ENCODE measurements at regions not wholly inside any gene's neighbourhood (a gene's known extent, or its start where the extent isn't known, plus 50 kb on each side); places are given as distances from the start of the nearest gene placed in this dataset.

DNA sequence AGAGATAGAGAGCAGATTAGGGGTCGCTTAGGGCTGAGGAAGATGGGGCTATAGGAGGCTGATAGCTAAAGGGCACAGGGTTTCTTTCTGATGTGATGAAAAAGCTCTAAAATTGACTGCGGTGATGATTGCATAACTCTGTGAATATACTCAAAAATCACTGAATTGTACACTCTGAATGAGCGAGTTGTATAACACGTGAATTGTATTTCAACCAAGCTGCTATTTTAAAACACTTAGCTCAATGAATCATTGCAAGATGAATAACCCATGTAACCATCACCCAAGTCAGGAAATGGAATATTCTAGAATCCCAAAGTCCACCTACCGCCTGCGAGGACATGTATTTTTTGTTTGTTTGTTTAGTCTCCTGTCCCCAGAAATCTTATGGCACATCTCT is 60.1 kb upstream of the CCND2 start:
- Mint-ChIP-seq H3K36me3 (no peaks in the 10 kb centered on the region), H3K9me3 (no peaks in the 10 kb centered on the region), H3K27ac (no peak overlapping the region), H3K27me3 (peaks cover 0 to 2% of the 10 kb centered on the region in 2 donors), H3K4me1 (peaks cover 25 to 40% (median 33%) of the 10 kb centered on the region in 3 donors), H3K4me3 (no peak overlapping the region)
- Histone ChIP-seq H3K9me3 (ENCODE audit: low read length) (no peaks in the 10 kb centered on the region), H3K36me3 (ENCODE audit: insufficient read depth, low read length) (no peaks in the 10 kb centered on the region), H3K27ac (ENCODE audit: low read depth, low read length) (no peak overlapping the region), H3K27me3 (ENCODE audit: insufficient read depth, low read length, poor library complexity, severe bottlenecking) (no peaks in the 10 kb centered on the region), H3K4me3 (ENCODE audit: low read length) (no peak overlapping the region), H3K4me1 (ENCODE audit: insufficient read depth, low read length) (peaks cover 28% of the 10 kb centered on the region)
- ChIA-PET POLR2A (no interaction called here), CTCF (no interaction called here)
- DNase-seq: no peak

GRCh38 chr12:4212845-4213244 is 60.7 kb upstream of the CCND2 start:
- Mint-ChIP-seq H3K9me3 (no peaks in the 10 kb centered on the region), H3K4me1 (peaks cover 25 to 35% (median 28%) of the 10 kb centered on the region in 3 donors), H3K4me3 (no peak overlapping the region), H3K27ac (no peak overlapping the region), H3K36me3 (no peaks in the 10 kb centered on the region), H3K27me3 (peaks cover 0 to 2% of the 10 kb centered on the region in 2 donors)
- Histone ChIP-seq H3K4me3 (ENCODE audit: low read length) (no peak overlapping the region), H3K27ac (ENCODE audit: low read depth, low read length) (no peak overlapping the region), H3K9me3 (ENCODE audit: low read length) (no peaks in the 10 kb centered on the region), H3K4me1 (ENCODE audit: insufficient read depth, low read length) (peaks cover 28% of the 10 kb centered on the region), H3K36me3 (ENCODE audit: insufficient read depth, low read length) (no peaks in the 10 kb centered on the region), H3K27me3 (ENCODE audit: insufficient read depth, low read length, poor library complexity, severe bottlenecking) (no peaks in the 10 kb centered on the region)
- ChIA-PET POLR2A (no interaction called here), CTCF (no interaction called here)
- DNase-seq: no peak

- Mint-ChIP-seq H3K4me3 (no peak overlapping the region), H3K36me3 (no peaks in the 10 kb centered on the region), H3K27me3 (peaks cover 0 to 3% of the 10 kb centered on the region in 2 donors), H3K27ac (peak overlapping the region in 1 of 8 donors; percentile 44), H3K9me3 (no peaks in the 10 kb centered on the region), H3K4me1 (peaks cover 14 to 22% (median 16%) of the 10 kb centered on the region in 3 donors)
- ChIA-PET POLR2A (no interaction called here), CTCF (no interaction called here)
- H3K27ac ChIP-seq (ENCODE audit: low read depth, low read length): no peak overlapping the region
- no peak overlapping the region for H3K4me3 ChIP-seq (ENCODE audit: low read length)
- peaks cover 17% of the 10 kb centered on the region for H3K4me1 ChIP-seq (ENCODE audit: insufficient read depth, low read length)
- no peaks in the 10 kb centered on the region for H3K27me3 ChIP-seq (ENCODE audit: insufficient read depth, low read length, poor library complexity, severe bottlenecking)
- H3K9me3 ChIP-seq (ENCODE audit: low read length): no peaks in the 10 kb centered on the region
- H3K36me3 ChIP-seq (ENCODE audit: insufficient read depth, low read length): no peaks in the 10 kb centered on the region
- no peak for DNase-seq
Measured at GRCh38 chr12:4211372-4211771, 62.2 kb upstream of the CCND2 start.

DNA sequence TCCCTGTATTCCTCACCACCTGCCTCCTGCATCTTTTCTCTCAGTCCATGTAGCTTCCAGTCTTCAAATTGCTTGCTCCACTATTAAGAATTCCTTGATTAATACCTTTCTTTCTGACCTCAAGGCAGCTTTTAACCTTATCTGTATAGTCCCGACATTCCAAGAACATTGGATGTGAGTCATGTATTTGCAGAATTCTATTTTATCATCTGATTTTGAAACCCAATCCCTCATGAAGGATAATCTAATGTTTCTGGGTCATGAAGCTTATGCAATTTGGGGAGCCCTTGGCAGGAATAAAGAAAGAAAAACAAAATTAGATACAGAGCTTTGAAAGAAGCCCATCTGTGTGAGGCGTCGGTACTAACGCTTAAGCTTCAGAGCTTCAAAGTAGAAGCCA is 63.4 kb upstream of the CCND2 start:
- CTCF ChIA-PET: no interaction called here

GRCh38 chr12:4206470-4206869 is 67.1 kb upstream of the CCND2 start:
- no peak for DNase-seq
- Mint-ChIP-seq H3K36me3 (no peaks in the 10 kb centered on the region), H3K4me1 (no peaks in the 10 kb centered on the region), H3K27me3 (peaks cover 5 to 7% of the 10 kb centered on the region in 2 donors), H3K9me3 (no peaks in the 10 kb centered on the region), H3K4me3 (no peak overlapping the region), H3K27ac (no peak overlapping the region)
- Histone ChIP-seq H3K27me3 (ENCODE audit: insufficient read depth, low read length, poor library complexity, severe bottlenecking) (no peaks in the 10 kb centered on the region), H3K9me3 (ENCODE audit: low read length) (no peaks in the 10 kb centered on the region), H3K4me3 (ENCODE audit: low read length) (no peak overlapping the region), H3K27ac (ENCODE audit: low read depth, low read length) (no peak overlapping the region), H3K36me3 (ENCODE audit: insufficient read depth, low read length) (no peaks in the 10 kb centered on the region), H3K4me1 (ENCODE audit: insufficient read depth, low read length) (no peaks in the 10 kb centered on the region)
- CTCF ChIA-PET: no interaction called here
- POLR2A ChIA-PET: no interaction called here

More for the DNA sequence above, 63.4 kb upstream of the CCND2 start:
- Mint-ChIP-seq H3K36me3 (no peaks in the 10 kb centered on the region), H3K9me3 (no peaks in the 10 kb centered on the region), H3K4me3 (no peak overlapping the region), H3K4me1 (peaks cover 4 to 10% (median 7%) of the 10 kb centered on the region in 3 donors), H3K27me3 (peaks cover 2 to 5% of the 10 kb centered on the region in 2 donors), H3K27ac (no peak overlapping the region)
- POLR2A ChIA-PET: no interaction called here
- Histone ChIP-seq H3K27me3 (ENCODE audit: insufficient read depth, low read length, poor library complexity, severe bottlenecking) (no peaks in the 10 kb centered on the region), H3K27ac (ENCODE audit: low read depth, low read length) (no peak overlapping the region), H3K36me3 (ENCODE audit: insufficient read depth, low read length) (no peaks in the 10 kb centered on the region), H3K4me3 (ENCODE audit: low read length) (no peak overlapping the region), H3K4me1 (ENCODE audit: insufficient read depth, low read length) (peaks cover 5% of the 10 kb centered on the region), H3K9me3 (ENCODE audit: low read length) (no peaks in the 10 kb centered on the region)
- DNase-seq: no peak

DNA sequence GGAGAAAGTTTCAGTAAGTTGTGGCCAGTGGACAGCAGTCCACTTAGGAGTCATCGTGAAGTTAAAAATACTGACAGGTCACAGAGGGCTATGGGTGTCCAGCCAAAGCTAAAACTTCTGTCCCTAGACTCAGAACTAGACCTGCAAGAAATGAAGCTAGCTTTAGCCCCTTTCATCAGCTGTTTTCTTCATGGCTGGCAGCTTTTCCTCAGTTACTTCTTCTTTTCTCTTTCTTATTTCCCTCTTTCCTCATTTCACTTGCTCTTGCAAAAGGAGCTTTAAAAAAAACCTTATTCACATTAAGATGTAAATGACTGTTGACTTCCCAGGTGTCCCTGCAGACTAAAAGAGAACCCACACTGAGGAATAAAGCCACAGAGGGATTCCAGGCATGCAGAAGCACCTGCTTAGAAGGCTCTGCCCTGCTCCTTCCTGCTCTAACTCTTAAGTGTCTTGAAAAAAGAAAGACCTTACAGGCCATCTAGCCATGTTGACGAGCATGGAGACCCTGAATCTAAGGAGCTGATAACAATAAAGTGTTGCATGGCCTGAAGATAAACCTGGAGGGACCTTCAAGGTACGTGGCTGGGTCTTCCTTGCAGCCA is 69.7 kb upstream of the CCND2 start:
- Histone ChIP-seq H3K27me3 (ENCODE audit: insufficient read depth, low read length, poor library complexity, severe bottlenecking) (no peaks in the 10 kb centered on the region), H3K4me3 (ENCODE audit: low read length) (no peak overlapping the region), H3K4me1 (ENCODE audit: insufficient read depth, low read length) (no peaks in the 10 kb centered on the region), H3K36me3 (ENCODE audit: insufficient read depth, low read length) (no peaks in the 10 kb centered on the region), H3K27ac (ENCODE audit: low read depth, low read length) (no peak overlapping the region), H3K9me3 (ENCODE audit: low read length) (no peaks in the 10 kb centered on the region)
- H3K27me3 Mint-ChIP-seq: peaks cover 5 to 7% of the 10 kb centered on the region in 2 donors
- POLR2A ChIA-PET: no interaction called here
- H3K4me1 Mint-ChIP-seq: no peaks in the 10 kb centered on the region
- H3K36me3 Mint-ChIP-seq: no peaks in the 10 kb centered on the region
- no peak for DNase-seq
- no peak overlapping the region for H3K4me3 Mint-ChIP-seq
- H3K9me3 Mint-ChIP-seq: no peaks in the 10 kb centered on the region
- CTCF ChIA-PET: interaction anchor here (0.8 to 1.8 kb wide), 4 partner anchors 12 to 73 kb away, joined by 3 to 4 read pairs (median 4); no protein-coding TSS in a partner anchor
- H3K27ac Mint-ChIP-seq: no peak overlapping the region

DNA sequence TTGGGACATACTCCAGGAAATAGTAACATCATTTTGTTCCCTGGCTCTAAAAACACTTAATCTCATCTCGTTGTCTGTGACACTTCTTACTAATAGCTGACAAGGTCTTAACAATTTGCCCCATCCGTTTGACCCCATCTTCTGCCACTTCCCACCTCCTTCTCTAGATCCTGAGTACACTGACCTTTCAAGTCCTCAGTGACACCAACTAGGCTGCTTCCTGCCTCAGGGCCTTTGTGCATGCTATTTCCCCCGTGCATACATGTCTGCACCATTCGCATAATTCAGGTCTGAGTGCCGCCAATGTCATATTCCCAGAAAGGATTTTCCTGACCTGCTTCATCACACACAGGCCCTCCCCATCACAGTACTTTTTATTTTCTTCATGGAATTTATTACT is 70.6 kb upstream of the CCND2 start:
- no peak overlapping the region for H3K27ac ChIP-seq (ENCODE audit: low read depth, low read length)
- ChIA-PET POLR2A (no interaction called here), CTCF (no interaction called here)
- H3K4me1 Mint-ChIP-seq: peaks cover 0 to 3% (median 0%) of the 10 kb centered on the region in 3 donors
- DNase-seq: no peak
- H3K27me3 ChIP-seq (ENCODE audit: insufficient read depth, low read length, poor library complexity, severe bottlenecking): no peaks in the 10 kb centered on the region
- no peaks in the 10 kb centered on the region for H3K9me3 Mint-ChIP-seq
- H3K4me3 ChIP-seq (ENCODE audit: low read length): no peak overlapping the region
- H3K4me1 ChIP-seq (ENCODE audit: insufficient read depth, low read length): no peaks in the 10 kb centered on the region
- no peaks in the 10 kb centered on the region for H3K9me3 ChIP-seq (ENCODE audit: low read length)
- peak overlapping the region in 1 of 8 donors; percentile 17 for H3K27ac Mint-ChIP-seq
- no peak overlapping the region for H3K4me3 Mint-ChIP-seq
- peaks cover 5 to 7% of the 10 kb centered on the region in 2 donors for H3K27me3 Mint-ChIP-seq
- no peaks in the 10 kb centered on the region for H3K36me3 ChIP-seq (ENCODE audit: insufficient read depth, low read length)
- H3K36me3 Mint-ChIP-seq: no peaks in the 10 kb centered on the region

DNA sequence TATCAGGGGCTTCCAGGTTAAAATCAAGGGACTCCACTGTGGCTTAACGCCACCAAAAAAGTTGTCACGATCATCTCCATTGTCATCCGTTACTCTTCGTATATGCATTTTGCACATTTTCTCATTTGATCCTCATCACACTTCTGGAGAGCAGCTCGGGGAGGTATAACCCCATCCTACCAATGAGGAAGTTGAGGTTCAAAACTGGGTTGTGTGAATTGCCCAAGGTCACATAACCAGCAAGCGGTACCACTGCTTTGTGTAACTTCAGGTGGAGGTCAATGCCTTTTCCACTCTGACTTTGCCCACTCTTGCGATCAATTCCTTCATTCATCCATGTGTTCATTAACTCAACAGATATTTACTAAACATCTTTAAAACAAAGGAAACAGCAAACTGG is 71.1 kb upstream of the CCND2 start:
- Histone ChIP-seq H3K27me3 (ENCODE audit: insufficient read depth, low read length, poor library complexity, severe bottlenecking) (no peaks in the 10 kb centered on the region), H3K9me3 (ENCODE audit: low read length) (no peaks in the 10 kb centered on the region), H3K4me3 (ENCODE audit: low read length) (no peak overlapping the region), H3K36me3 (ENCODE audit: insufficient read depth, low read length) (no peaks in the 10 kb centered on the region), H3K27ac (ENCODE audit: low read depth, low read length) (no peak overlapping the region), H3K4me1 (ENCODE audit: insufficient read depth, low read length) (no peaks in the 10 kb centered on the region)
- ChIA-PET CTCF (no interaction called here), POLR2A (no interaction called here)
- Mint-ChIP-seq H3K27me3 (peaks cover 5 to 7% of the 10 kb centered on the region in 2 donors), H3K4me1 (peaks cover 0 to 6% (median 0%) of the 10 kb centered on the region in 3 donors), H3K27ac (no peak overlapping the region), H3K9me3 (no peaks in the 10 kb centered on the region), H3K4me3 (no peak overlapping the region), H3K36me3 (no peaks in the 10 kb centered on the region)
- no peak for DNase-seq

Measured in CD8-positive, alpha-beta memory T cell (primary cell).